LNCaP clone FGC (cell line): ENCODE measurements at regions not wholly inside any gene's neighbourhood (a gene's known extent, or its start where the extent isn't known, plus 50 kb on each side); places are given as distances from the start of the nearest gene placed in this dataset.
"Not testable (repeated sequence)": the region's sequence is repeated elsewhere in the genome, so short reads cannot be mapped to it uniquely, and the experiment has no call there.

Experiments used
- DNase-seq: peaks from one replicate; pipeline ENCODE4 v3.0.0-alpha.2; 2011; ENCODE audit warnings: low read depth
- H3K4me3 ChIP-seq: 2 replicates; pipeline ENCODE4 v1.5.1; 2011; ENCODE audit warnings: mild to moderate bottlenecking, low read depth, low read length, control low read depth
- TF ChIP-seq, protein P1 (sequence below): IDR thresholded peaks from 2 replicates; pipeline ENCODE4 v1.5.1; 2012; ENCODE audit warnings: mild to moderate bottlenecking; ENCODE audit not compliant: control insufficient read depth, insufficient read depth; ENCODE audit errors: extremely low read depth

- no peak for DNase-seq
- H3K4me3 ChIP-seq, result no peak overlapping the region
- TF ChIP-seq, protein P1, sequence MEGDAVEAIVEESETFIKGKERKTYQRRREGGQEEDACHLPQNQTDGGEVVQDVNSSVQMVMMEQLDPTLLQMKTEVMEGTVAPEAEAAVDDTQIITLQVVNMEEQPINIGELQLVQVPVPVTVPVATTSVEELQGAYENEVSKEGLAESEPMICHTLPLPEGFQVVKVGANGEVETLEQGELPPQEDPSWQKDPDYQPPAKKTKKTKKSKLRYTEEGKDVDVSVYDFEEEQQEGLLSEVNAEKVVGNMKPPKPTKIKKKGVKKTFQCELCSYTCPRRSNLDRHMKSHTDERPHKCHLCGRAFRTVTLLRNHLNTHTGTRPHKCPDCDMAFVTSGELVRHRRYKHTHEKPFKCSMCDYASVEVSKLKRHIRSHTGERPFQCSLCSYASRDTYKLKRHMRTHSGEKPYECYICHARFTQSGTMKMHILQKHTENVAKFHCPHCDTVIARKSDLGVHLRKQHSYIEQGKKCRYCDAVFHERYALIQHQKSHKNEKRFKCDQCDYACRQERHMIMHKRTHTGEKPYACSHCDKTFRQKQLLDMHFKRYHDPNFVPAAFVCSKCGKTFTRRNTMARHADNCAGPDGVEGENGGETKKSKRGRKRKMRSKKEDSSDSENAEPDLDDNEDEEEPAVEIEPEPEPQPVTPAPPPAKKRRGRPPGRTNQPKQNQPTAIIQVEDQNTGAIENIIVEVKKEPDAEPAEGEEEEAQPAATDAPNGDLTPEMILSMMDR, result no peak
These were observed 234.6 kb downstream of the RAP2B start for GRCh38 chr3:153396581-153396980.

GRCh38 chr3:153397794-153398193 lies 235.8 kb downstream of the RAP2B start:
- no peak for DNase-seq
- TF ChIP-seq, protein P1, result no peak
- no peak overlapping the region for H3K4me3 ChIP-seq

GRCh38 chr3:153399636-153400035 lies 237.6 kb downstream of the RAP2B start:
- no peak for DNase-seq
- TF ChIP-seq, protein P1, result no peak

GRCh38 chr3:153400641-153401040 lies 238.6 kb downstream of the RAP2B start:
- no peak overlapping the region for H3K4me3 ChIP-seq
- TF ChIP-seq, protein P1, result no peak
- no peak for DNase-seq

More at GRCh38 chr3:153399636-153400035, 237.6 kb downstream of the RAP2B start:
- no peak overlapping the region for H3K4me3 ChIP-seq

- TF ChIP-seq, protein P1, result no peak
- no peak overlapping the region for H3K4me3 ChIP-seq
- DNase-seq, result no peak
These were observed 242.1 kb downstream of the RAP2B start for GRCh38 chr3:153404157-153404556.

- H3K4me3 ChIP-seq, DNase-seq: not testable (repeated sequence)
These were observed 243.3 kb downstream of the RAP2B start for GRCh38 chr3:153405320-153405719.

GRCh38 chr3:153410517-153410916 lies 248.5 kb downstream of the RAP2B start:
- no peak overlapping the region for H3K4me3 ChIP-seq
- TF ChIP-seq, protein P1, result no peak
- no peak for DNase-seq

- no peak for DNase-seq
- no peak overlapping the region for H3K4me3 ChIP-seq
- TF ChIP-seq, protein P1, result no peak
These were observed 253.0 kb downstream of the RAP2B start for GRCh38 chr3:153414982-153415381.
